Myocyte (in vitro differentiated cells): ENCODE measurements at regions not wholly inside any gene's neighbourhood (a gene's known extent, or its start where the extent isn't known, plus 50 kb on each side); places are given as distances from the start of the nearest gene placed in this dataset.

Experiments
- DNase-seq: peaks from one replicate; pipeline ENCODE4 v3.0.0-alpha.2; 2012; ENCODE audit warnings: low read depth

GRCh38 chr15:69784798-69785566 is 312.7 kb downstream of the TLE3 start:
- no peak for DNase-seq

GRCh38 chr15:69786136-69786701 is 311.5 kb downstream of the TLE3 start:
- DNase-seq: no peak

DNA sequence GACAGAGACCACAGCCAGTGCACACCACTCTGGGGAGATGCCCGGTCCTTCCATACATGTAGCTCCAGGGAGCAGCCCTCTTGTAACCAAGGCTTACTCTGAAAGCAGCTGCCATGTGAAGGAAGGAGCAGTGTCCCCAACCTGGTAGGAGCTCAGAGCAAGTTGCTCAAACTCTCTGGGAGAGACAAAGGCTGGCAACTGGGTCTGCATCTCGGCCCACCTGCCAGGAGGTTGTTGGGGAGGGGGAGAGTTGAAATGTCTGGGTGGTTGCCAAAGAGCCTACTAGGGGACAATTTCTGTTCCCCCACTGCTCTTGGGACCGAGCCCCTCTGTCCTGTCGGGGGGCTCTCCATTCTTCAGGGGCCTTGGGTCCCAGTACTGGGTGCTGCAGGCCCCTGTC is 309.9 kb downstream of the TLE3 start:
- DNase-seq: no peak

DNA sequence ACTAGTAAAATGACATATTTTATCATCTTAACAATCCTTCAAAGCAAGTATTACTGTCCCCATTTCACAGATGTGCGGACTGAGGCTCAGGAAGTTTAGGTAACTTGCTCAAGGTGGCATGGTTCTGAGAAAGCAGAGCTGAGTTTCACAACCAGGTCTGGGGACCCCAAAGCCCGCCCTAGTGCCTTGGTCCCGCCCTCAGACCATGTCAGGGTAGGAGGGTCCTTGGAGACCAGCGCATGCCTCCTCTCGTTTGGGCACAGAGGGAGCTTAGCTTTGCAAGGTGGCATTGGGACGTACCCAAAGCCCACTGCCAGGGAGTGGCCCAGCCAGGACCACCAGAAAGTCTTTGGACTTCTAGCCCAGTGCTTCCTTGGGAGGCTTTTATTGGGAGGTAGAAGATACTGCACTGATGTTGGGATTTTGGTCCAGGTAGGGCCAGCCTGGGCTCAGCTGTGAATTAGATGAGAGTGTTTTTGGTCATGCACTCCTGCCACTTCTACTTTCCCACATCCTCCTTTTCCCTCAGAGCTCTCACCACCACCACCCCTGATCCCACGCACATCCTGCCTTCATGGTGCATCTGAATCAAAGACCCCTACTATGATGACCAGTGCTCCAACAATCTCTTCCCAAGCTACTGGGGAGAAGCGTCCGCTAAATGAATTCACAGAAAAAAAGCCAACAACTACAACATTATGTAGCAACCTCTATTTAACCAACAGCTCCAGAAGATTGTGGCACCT is 307.9 kb downstream of the TLE3 start:
- DNase-seq: no peak

- DNase-seq: peak; percentile 22
These were observed 307.1 kb downstream of the TLE3 start for GRCh38 chr15:69790632-69791031.

DNA sequence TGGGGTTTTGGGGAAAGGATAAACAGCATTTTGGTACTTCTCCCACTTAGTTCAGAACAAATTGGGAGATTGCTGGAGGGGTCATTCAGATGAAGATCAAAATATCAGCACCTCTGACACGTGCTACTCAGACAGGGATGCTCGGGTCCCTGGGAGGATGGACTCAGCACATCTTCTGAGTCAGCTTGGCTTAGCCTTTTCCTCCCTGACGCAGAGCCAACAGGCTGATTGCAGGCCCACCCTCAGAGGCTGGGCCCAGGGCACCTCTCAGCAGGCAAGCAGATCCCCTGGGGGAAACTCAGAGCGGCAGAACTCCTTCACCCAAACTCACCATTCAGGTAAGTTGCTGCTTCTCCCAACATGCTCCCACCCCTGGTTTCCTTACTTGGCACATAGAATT is 304.9 kb downstream of the TLE3 start:
- DNase-seq: no peak

DNA sequence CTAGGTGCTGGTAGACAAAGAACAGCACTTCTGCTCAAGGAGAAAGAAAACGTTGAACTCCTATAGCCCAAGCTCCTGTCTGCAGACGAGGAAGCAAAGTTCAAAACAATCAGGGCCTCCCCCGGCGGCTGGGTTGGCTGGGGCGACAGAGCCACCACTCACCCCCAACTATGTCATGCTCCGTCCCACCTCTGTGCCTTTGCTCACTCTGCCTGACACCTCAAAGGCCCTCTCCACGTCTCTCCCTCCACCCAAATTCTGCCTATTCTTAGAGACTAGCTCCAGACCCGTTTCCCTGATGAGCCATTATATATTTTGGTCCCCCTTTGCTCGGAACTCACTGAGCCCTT is 304.3 kb downstream of the TLE3 start:
- no peak for DNase-seq

DNA sequence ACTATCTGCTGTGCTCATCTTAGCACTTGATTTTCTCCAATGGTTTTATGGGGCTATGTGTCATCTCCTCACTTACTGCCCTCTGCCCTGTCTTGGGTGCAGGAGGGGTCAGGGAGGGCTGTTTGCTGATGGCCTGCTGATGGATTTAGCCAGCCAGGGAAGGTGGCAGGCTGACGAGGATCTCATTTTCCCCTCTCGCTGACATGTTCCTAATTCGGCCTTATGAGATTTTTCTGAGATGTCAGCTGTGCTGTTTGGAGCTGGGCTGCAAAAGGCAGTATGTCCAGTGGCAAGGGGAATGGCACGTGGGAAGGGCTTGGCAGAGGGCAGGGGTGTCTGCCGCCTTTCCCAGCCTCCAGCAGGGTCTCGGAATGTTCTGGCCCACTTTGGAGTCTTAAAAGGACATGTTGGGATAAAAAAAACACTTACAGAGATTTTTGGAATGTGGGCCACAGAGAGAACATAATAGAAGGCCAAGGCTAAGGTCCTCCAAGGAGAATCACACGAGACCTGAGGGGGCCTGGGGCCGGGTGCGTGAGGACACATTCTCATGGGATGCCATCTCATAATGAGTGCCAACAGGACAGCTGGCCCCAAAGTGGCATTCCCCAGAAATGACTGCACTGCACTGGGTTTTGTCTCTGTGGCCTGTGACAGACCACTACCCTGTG is 303.8 kb downstream of the TLE3 start:
- peak; percentile 80 for DNase-seq

GRCh38 chr15:69794645-69795469 is 302.9 kb downstream of the TLE3 start:
- peak; percentile 51 for DNase-seq

GRCh38 chr15:69795601-69796000 is 302.1 kb downstream of the TLE3 start:
- peak; percentile 32 for DNase-seq

GRCh38 chr15:69797051-69797595 is 300.6 kb downstream of the TLE3 start:
- DNase-seq: no peak

- no peak for DNase-seq
These were observed 300.1 kb downstream of the TLE3 start for GRCh38 chr15:69797615-69798014.

DNA sequence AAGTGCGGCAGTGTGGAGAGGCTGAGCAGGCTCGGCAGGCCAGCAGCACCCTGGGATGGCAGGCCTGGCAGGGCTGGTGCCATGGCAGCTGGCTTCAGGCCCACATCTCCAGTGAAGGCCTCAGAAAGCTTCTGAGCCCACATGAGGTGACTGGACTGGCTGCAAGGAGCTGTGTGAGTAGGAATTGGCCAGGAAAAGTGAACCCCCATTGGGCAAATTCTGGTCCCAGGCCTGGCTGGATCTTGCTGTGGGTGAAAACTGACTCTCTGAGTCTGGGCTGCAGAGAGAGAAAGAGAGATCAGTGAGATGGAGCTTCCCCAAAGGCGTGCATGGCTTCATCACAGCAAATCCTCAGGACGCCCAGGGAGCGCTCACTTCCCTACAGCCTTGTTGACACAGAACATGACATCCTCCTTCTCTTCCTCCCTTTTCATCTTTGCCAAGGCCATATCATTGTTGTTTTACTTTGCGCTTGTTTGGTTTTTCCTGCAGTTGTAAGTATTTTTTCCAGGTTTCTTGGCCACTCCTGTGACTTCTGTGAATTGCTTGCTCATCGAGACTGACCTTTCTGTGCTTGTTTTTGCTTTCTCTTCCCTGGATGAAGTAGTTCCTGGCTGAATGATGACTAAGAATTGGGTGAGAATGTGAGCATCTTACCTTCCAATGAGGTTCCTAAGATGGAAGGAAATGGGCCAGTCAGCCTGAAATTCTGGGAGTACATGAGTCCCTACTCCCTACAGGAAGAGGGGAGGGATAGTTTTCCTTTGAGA is 299.1 kb downstream of the TLE3 start:
- no peak for DNase-seq

DNA sequence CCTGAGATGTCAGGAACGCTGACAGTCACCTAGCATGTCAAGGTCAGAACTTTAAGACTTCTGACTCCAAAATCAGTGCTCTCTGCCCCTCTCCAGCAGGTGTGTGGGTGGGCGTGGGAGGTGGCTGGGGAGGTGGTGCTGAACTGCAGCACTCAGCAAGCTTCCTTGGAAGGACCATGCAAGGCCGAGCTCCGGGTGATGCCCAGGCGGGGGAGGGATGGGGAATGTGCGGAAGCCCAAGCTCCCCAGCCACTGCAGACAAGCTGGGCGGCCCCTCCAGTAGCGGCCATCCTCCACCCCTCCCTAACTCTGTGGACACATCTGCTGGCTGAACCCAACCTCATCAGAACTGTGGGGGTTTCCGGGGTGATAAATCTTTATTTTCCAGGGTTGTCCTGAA is 296.6 kb downstream of the TLE3 start:
- DNase-seq: no peak

DNA sequence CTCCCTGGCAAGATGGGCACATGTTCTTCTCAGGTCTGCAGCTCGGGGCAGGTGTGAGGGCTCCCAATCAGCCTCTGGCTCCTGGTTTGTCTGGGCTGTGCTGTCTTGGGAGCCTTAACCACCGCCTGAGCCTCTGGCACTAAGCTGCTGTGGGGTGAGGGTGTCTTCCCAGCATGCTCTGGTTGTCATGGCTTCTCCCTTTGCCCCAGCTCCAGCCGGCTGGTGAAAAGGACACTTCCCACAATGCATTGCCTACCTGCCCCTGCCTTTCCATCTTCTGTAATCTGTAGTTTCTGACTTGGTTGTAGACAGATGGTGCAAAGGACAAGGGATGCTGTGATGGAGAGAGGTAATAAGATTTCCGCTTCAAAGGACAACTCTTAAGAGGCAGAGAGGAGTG is 295.3 kb downstream of the TLE3 start:
- no peak for DNase-seq

- DNase-seq: no peak
These were observed 292.9 kb downstream of the TLE3 start for GRCh38 chr15:69804786-69805185.

DNA sequence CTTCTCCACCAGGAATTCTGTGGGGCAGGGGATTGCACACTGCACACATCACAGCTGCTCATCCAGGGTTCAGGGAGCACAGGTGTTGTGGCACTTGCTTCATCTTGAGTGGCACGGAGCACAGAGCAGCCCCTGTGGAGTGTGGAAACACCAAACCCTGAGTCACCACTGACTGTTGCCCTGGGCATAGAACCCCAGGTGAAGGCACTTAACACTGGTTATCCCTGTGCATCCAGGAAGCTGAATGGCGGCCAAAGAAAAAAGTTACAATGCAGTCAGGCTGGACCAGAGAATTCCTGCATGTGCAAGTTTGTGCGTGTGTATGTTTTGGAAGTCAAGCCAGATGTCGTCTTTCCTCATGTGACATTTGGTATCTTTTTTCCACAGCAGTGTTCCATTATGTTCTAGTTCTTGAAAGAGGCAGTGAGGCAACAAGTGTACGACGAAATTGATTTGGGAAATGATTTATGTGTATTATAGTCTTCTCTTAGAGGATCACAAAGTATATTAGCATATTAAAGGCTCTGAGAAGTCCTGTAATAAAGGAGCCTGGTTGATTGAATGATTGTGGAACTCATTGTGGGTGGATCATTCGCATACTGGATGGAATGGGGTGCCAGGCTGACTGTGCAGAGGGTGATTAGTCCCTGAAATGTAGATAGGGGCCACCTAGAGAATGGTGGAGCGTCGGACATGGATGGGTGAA is 292.3 kb downstream of the TLE3 start:
- DNase-seq: peak; percentile 51

- DNase-seq: peak; percentile 9
These were observed 291.3 kb downstream of the TLE3 start for GRCh38 chr15:69806287-69806915.

DNA sequence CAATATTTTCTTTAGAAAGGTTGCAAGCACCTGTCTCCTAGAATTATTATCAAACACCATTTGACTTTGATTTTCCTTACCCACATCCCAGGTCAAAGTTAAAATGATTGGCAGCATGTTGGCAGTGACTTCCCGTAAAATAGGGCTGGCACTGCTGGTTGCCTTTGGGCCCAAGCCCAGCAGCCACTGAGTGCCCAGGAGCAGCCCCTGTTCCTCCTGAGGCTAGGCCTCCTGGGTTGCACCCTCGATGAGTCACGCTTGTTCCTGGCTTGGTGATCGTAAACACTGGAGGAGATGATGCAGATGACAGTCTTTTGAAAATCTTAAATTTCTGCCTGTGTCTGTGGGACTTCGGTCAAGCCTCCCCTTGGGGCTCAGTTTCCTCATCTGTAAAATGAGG is 290.0 kb downstream of the TLE3 start:
- peak; percentile 27 for DNase-seq
